ENCODE measurements at regions not wholly inside any gene's neighbourhood (a gene's known extent, or its start where the extent isn't known, plus 50 kb on each side); places are given as distances from the start of the nearest gene placed in this dataset.
"Not testable (repeated sequence)": the region's sequence is repeated elsewhere in the genome, so short reads cannot be mapped to it uniquely, and the experiment has no call there.

GRCh38 chr2:154507186-154507585 is 191.3 kb upstream of the KCNJ3 start:
- DNase-seq (ENCODE audit: low read depth in 3 of 3, low spot score in 2 of 3): no peak

DNA sequence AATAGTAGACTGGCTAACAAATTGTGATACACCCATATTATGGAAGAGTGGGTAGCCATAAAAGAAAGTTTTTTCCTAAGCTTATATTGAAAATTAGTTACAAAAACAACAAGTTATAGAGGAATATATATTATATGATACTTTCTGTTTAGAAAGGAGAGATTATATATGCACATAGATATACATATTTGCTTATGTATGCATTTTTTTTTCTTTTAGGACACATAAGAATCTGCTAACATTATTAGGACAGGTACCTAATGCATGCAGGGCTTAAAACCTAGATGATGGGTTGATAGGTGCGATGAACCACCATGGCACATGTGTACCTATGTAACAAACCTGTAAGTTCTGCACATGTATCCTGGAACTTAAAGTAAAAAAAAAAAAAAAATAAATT is 179.6 kb upstream of the KCNJ3 start:
- DNase-seq (ENCODE audit: low read depth in 3 of 3, low spot score in 2 of 3): no peak

DNA sequence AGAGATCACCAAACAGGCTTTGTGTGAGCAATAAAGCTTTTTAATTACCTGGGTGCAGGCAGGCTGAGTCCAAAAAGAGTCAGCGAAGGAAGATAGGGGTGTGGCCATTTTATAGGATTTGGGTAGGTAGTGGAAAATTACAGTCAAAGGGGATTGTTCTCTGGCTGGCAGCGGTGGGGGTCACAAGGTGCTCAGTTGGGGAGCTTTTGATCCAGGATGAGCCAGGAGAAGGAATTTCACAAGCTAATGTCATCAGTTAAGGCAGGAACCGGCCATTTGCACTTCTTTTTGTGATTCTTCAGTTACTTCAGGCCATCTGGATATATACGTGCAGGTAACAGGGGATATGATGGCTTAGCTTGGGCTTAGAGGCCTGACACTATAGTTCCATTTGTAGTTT is 177.5 kb upstream of the KCNJ3 start:
- DNase-seq (ENCODE audit: low read depth in 3 of 3, low spot score in 2 of 3): not testable (repeated sequence)

DNA sequence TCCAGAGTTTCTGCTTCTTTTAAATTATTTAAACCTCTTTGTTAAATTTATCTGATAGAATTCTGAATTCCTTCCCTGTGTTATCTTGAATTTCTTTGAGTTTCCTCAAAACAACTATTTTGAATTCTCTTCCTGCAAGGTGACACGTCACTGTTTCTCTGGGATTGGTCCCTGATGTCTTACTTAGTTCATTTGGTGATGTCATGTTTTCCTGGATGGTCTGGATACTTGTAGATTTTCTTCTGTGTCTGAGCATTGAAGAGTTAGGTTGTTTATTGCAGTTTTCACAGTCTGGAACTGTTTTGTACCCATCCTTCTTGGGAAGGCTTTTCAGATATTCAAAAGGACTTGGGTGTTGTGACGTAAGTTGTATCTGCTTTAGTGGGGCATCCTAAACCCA is 172.3 kb upstream of the KCNJ3 start:
- DNase-seq (ENCODE audit: low read depth in 3 of 3, low spot score in 2 of 3): no peak

DNA sequence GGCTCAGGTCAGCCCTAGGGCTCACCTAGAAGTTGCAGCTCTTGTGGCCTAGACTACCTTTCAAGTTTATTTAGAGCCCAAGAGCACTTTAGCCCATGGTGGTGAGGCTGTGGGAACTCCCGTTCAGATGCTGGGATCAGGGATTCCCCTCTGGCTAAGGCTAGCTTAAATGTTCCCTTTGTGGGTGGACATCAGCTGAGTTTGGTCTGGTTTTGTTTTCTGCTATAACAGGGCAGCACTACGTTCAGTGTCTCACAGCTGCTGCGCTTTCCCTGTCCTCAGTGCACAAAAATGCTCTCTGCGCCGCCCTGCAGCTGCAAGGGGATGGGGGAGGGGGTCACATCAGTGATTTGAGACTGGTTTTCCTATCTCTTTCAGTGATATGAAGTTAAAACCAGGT is 170.5 kb upstream of the KCNJ3 start:
- DNase-seq (ENCODE audit: low read depth in 3 of 3, low spot score in 2 of 3): no peak

GRCh38 chr2:154532004-154532403 is 166.5 kb upstream of the KCNJ3 start:
- no peak for DNase-seq (ENCODE audit: low read depth in 3 of 3, low spot score in 2 of 3)

DNA sequence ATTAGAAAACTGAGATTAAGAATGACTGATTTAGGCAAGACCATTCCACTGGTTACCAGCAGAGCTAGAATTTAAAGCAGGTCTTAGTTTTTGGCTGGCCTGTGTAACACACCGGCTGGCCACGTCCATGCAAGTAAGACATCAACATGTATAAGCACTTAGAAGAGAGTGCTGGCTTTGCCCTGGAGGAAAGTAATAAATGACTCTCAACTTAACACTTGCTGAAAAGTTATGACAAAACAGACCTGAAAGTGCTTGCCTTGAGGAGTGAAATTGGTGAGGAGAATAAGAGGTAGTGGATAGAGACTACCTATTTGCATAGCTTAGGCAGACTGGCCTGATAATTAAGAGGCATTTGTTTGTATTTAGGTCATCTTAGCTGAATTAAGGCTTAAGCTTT is 165.7 kb upstream of the KCNJ3 start:
- DNase-seq (ENCODE audit: low read depth in 3 of 3, low spot score in 2 of 3): no peak

GRCh38 chr2:154533300-154533940 is 165.1 kb upstream of the KCNJ3 start:
- DNase-seq (ENCODE audit: low read depth in 3 of 3, low spot score in 2 of 3): no peak

DNA sequence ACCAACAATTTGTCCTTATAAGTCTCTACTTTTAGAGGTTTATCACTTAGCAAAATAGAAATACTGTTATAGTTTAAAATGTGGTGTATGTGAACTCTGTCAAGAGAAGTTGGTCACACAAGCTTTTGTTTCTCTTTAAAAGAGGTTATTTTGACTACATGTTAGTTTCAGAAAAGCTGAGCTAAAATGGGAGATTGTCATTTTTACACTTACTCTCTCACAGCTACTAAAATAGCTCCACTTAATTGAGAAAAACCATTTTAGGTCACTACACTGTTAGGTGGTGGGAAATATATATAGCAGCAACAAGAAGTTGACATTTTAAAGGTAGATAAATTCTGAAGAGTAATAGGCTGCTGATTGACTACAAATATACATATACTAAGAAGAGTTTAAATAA is 161.5 kb upstream of the KCNJ3 start:
- no peak for DNase-seq (ENCODE audit: low read depth in 3 of 3, low spot score in 2 of 3)

- DNase-seq (ENCODE audit: low read depth in 3 of 3, low spot score in 2 of 3): no peak
Observed at GRCh38 chr2:154537843-154538450, 160.5 kb upstream of the KCNJ3 start.

- no peak for DNase-seq (ENCODE audit: low read depth in 3 of 3, low spot score in 2 of 3)
Observed at GRCh38 chr2:154546341-154546740, 152.2 kb upstream of the KCNJ3 start.

DNA sequence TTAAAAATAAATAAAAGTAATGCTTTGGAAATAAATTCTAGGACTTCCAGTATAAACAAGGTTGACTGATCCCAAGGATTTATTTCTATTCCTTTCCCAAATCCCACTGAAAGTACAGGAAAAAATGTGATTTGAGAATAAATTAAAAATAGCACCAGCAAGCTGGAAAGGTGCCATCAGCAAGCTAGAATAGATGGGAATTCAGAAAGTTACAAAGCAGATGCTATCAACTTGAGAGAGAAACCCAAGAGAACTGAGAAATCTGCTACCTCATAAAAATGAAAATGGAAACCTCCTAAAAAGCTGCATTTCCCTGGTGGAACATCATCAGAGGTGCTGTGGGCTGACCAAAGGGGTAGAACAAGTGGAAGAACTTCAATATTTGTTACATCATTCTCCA is 148.6 kb upstream of the KCNJ3 start:
- DNase-seq (ENCODE audit: low read depth in 3 of 3, low spot score in 2 of 3): no peak

- DNase-seq (ENCODE audit: low read depth in 3 of 3, low spot score in 2 of 3): no peak
Observed at GRCh38 chr2:154551649-154552048, 146.8 kb upstream of the KCNJ3 start.

DNA sequence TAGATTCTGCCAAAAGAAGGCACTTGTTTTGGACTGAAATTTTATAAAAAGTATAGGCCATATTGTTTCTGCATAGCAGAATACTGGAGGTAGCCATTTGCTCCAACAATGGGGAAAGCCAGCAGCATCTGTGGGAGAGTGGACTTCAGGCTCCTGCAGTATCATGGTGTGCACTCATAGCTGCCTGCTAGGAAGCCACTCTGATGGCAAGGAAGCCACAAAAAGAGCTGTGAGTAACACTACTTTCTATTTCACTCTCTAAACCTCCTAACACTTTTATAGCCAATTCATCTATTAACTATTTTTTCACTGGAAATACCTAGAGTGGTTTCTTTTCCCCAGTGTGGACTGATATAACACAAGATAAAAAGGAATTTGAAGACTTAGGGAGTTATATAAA is 144.4 kb upstream of the KCNJ3 start:
- no peak for DNase-seq (ENCODE audit: low read depth in 3 of 3, low spot score in 2 of 3)

DNA sequence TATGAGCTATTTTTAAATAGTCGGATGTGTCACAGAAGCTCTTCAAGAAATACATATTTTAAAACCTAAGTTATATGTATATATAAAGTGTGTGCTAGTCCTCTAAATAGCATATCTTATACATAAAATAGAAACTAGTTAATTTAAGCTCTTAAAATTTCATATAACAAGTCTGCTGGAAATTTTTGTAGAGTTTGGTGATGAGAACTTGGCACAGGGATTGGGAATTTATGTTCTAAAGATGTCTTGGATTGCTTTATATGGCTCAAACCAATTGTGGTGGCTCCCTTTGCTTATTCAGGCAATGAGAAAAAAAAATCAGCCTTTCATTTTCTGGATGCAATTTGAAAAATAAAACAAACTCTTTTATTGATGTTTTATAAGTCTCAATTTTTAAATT is 142.8 kb upstream of the KCNJ3 start:
- DNase-seq (ENCODE audit: low read depth in 3 of 3, low spot score in 2 of 3): no peak

DNA sequence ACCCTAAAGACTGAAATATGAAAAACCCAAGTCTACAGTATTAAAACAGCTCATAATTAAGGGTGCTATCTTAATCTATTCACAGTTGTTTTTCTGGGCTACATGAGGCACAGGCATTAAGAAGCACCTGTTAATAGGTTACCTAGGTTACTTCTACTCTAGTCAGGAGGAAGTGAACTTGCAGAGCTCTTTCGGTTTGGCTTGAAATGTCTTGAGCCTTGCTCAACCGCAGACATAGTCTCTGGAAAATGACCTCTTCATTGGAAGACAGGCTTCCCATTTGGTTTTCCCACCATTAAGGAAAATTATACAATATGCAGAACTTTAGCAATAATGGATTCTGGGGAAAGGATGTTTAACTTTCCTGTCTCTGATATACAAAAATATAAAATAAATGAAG is 142.3 kb upstream of the KCNJ3 start:
- DNase-seq (ENCODE audit: low read depth in 3 of 3, low spot score in 2 of 3): no peak

DNA sequence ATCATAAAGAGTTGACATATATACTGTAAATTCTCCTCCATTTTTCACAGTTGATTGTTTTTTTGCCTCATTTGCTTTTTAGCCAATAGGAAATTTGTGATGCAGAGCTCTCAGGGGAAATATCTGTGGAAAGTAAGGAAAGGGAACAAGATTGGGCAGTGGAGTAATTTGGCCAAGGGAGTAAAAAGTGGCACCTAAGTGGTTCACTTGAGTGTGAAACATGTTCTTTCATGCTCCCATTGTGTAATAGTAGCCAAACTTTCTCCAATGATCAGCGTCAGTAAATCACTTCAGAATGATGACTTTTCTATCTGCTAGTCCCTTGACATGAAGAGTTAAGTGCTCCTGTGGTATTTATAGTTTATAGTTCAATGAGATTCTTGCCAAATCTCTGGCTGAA is 141.9 kb upstream of the KCNJ3 start:
- no peak for DNase-seq (ENCODE audit: low read depth in 3 of 3, low spot score in 2 of 3)

GRCh38 chr2:154557906-154558305 is 140.6 kb upstream of the KCNJ3 start:
- no peak for DNase-seq (ENCODE audit: low read depth in 3 of 3, low spot score in 2 of 3)

DNA sequence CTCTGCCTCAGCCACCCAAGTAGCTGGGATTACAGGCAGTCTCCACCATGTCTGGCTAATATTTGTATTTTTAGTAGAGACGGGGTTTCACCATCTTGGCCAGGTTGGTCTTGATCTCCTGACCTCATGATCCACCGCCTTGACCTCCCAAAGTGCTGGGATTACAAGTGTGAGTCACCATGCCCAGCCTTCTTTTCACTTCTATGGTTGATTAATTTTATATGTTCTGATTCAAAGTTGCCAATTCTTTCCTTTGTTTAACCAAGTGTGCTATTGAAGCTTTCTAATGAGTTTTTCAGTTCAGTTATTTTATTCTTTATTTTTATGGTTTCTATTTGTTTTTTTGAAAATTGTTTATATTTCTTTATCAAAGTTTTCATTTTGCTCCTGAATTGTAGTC is 133.1 kb upstream of the KCNJ3 start:
- DNase-seq (ENCODE audit: low read depth in 3 of 3, low spot score in 2 of 3): no peak

DNA sequence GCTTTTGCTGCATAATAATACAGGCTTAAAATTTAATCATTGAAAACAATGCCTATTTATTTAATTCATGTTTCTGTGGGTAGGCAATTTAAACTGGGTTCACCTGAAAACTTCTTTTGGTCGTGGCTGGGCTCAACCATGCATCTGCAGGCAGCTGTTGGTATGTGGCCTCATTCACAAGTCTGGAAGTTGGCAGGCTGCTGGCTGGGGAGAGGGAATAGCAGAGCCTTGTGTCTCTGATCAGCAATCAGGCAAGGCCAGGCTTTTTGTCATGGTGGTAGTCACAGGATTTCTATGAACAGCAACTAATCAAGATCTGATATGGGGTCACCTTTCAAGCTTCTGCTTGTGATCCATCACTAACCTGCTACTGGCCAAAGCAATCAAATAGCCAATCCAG is 130.1 kb upstream of the KCNJ3 start:
- DNase-seq (ENCODE audit: low read depth in 3 of 3, low spot score in 2 of 3): no peak

GRCh38 chr2:154570501-154570900 is 128.0 kb upstream of the KCNJ3 start:
- DNase-seq (ENCODE audit: low read depth in 3 of 3, low spot score in 2 of 3): no peak

GRCh38 chr2:154576699-154577098 is 121.8 kb upstream of the KCNJ3 start:
- not testable (repeated sequence) for DNase-seq (ENCODE audit: low read depth in 3 of 3, low spot score in 2 of 3)

- no peak for DNase-seq (ENCODE audit: low read depth in 3 of 3, low spot score in 2 of 3)
Observed at GRCh38 chr2:154577390-154577789, 121.1 kb upstream of the KCNJ3 start.

Data from right renal cortex interstitium (tissue), 3 donors.